RWPE1 (cell line): ENCODE measurements at regions not wholly inside any gene's neighbourhood (a gene's known extent, or its start where the extent isn't known, plus 50 kb on each side); places are given as distances from the start of the nearest gene placed in this dataset.
A peak's percentile ranks its signal among the peaks of the same experiment; 100 is the strongest.

Experiments
- CTCF ChIA-PET: fragments of 350-600 bp; sonication (Branson Sonifier 250); formaldehyde crosslinking; extraction: SDS; loops from one replicate; lab custom pipeline; 2021; lab: Yijun Ruan, JAX
- POLR2A ChIA-PET: fragments of 400-600 bp; formaldehyde crosslinking; extraction: SDS; loops from one replicate; lab custom pipeline; 2020; ENCODE audit warnings: antibody characterized with exemption; ENCODE audit not compliant: low non-redundant PET; lab: Yijun Ruan, JAX
- DNase-seq: peaks from one replicate; pipeline ENCODE4 v3.0.0; 2012; ENCODE audit warnings: low spot score
- H3K27ac ChIP-seq: fragments of 450-650 bp; 2 replicates; pipeline ENCODE4 v1.5.1; 2017
- TF ChIP-seq, protein P1 (sequence below): fragments of 450-650 bp; conservative IDR thresholded peaks from 2 replicates; pipeline ENCODE4 v1.5.1; 2017; ENCODE audit warnings: low read depth, mild to moderate bottlenecking

DNA sequence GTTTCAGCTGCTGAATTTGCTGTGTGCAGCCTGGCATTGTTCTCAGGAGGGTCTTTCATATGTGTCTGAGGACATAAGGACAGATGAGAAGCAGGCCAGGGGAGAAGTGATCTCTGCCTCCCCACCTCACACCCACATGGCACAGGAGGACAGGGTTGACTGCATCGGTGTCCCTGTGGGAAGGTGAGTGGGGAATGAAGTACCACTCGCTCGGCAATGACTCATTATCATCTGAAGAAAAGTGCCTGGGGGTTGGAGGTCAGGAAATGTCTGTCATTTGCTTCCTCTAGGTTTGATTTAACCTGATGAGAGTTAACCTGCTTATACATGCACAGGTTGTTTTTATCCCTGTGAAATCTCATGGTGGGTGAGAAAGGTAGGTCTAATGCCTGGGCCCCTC, 195.0 kb downstream of the GADD45G start:
- TF ChIP-seq, protein P1, sequence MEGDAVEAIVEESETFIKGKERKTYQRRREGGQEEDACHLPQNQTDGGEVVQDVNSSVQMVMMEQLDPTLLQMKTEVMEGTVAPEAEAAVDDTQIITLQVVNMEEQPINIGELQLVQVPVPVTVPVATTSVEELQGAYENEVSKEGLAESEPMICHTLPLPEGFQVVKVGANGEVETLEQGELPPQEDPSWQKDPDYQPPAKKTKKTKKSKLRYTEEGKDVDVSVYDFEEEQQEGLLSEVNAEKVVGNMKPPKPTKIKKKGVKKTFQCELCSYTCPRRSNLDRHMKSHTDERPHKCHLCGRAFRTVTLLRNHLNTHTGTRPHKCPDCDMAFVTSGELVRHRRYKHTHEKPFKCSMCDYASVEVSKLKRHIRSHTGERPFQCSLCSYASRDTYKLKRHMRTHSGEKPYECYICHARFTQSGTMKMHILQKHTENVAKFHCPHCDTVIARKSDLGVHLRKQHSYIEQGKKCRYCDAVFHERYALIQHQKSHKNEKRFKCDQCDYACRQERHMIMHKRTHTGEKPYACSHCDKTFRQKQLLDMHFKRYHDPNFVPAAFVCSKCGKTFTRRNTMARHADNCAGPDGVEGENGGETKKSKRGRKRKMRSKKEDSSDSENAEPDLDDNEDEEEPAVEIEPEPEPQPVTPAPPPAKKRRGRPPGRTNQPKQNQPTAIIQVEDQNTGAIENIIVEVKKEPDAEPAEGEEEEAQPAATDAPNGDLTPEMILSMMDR: no peak
- peak; percentile 42 for DNase-seq
- CTCF ChIA-PET: no interaction called here
- POLR2A ChIA-PET: no interaction called here
- no peak overlapping the region for H3K27ac ChIP-seq

DNA sequence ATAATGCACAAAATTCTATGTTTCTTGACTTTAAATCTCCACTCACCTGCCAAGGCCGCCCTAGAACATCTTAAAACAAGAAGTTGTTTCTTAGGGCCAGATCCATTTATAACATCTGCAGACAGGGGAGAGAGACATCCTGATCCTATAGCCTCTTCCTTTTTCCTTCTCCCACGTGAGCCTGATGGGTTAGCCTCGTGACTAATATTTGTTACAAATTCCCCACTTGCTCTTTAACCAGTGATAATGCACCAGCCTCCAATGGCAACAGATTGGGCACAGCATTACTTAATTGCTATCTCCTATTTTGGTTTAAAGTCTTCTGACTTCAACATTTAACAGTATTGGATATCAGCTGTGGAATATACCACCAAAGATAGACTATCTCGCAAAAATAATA, 196.5 kb downstream of the GADD45G start:
- ChIA-PET CTCF (no interaction called here), POLR2A (no interaction called here)
- DNase-seq: no peak
- H3K27ac ChIP-seq: no peak overlapping the region
- TF ChIP-seq, protein P1: no peak

DNA sequence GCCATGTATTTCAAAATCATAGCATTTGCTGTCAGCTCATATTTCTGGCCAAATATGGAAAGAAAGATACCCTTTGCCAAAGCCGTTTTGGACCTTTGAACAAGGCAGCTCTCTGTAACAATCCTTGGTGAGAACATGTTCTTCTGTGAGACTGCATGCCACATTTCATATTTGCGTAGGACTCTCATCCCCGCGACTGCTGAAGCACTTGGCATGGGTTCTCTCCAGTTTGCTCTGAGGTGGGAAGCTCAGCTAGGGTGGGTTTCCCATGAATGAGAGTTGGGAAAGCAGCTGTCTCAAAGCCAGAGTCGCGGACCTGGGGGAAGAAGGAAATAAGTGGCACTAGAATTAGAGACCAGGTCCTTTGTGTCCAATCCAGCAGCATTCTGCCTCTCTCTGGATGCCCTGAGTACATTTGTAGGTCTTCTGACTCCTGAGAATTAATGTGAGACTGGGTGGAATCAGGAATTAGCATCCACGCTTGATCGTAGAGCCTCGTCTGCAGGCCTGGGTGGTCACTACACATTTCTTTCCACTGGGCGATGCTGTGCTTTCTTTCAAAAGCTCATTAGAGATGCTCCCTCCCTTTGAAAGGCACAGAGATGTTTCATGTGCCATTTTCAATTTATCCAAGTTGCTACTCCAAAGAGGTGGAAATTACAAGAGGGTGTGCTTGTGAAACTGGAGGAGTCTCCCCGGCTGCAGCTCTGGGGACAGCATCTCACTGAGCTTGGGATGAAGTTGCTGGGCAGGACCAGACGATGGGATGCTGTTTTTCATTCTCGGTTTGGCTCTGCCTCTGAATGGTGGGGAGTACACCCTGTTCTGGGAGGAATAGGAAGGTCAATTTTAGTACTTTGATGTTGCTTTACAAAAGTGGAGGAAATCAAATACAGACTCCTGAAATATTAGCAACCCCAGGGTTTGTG, 197.2 kb downstream of the GADD45G start:
- ChIA-PET POLR2A (no interaction called here), CTCF (interaction anchor here (1.1 kb wide), 1 partner anchor 204 kb away, joined by 3 read pairs; no protein-coding TSS in a partner anchor)
- TF ChIP-seq, protein P1: no peak
- no peak for DNase-seq
- H3K27ac ChIP-seq: no peak overlapping the region

DNA sequence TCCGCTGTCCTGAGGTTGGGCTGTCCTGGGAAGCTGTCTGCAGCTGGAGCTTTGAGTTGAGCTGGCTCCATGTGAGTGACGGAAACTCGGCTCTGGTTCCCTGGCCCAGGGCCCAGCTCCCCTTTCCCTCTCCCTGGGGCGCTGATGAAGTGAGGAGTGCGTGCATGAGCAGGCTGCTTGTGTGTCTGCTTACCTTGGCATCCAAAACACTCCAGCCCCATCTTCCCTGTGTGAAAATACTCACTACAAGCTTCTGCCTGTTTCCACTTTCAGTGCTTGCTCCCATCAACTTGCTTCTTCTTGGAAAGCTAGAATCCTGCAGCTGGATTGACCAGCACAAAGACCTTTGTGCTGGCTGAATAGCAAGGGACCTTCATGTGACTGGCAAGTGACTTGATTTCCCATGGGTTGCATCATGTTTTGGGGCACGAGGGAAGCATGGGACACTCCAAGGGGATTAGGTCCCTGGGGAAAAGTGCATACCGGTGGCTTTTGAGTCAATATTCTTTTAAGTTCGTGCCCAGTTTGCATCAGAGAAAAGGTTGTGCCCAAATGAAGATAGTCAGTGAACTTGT, 198.1 kb downstream of the GADD45G start:
- H3K27ac ChIP-seq: no peak overlapping the region
- TF ChIP-seq, protein P1: no peak
- CTCF ChIA-PET: interaction anchor here (1.1 kb wide), 1 partner anchor 205 kb away, joined by 3 read pairs; no protein-coding TSS in a partner anchor
- no peak for DNase-seq
- POLR2A ChIA-PET: no interaction called here

DNA sequence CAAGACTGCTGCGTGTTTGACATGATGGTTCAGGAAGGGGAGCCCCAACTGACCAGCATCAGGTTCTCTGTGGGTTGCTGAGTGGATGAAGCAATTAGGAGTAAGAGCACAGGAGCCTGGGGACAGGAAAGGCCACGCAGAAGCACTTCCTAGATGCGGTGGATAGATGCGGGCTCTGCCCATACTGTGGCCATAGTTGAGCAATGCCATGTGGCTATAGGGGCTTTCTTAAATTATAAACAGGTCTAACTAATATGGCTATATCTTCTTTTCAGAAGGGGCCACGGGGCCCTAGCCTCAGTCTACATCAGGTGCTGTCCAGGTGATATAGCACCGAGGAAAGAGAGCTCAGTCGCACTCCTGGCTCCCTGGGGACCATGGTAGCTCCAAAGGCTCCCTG, 198.6 kb downstream of the GADD45G start:
- TF ChIP-seq, protein P1: no peak
- CTCF ChIA-PET: interaction anchor here (1.0 kb wide), 1 partner anchor 9 kb away, joined by 4 read pairs; no protein-coding TSS in a partner anchor
- no peak overlapping the region for H3K27ac ChIP-seq
- POLR2A ChIA-PET: no interaction called here
- no peak for DNase-seq

DNA sequence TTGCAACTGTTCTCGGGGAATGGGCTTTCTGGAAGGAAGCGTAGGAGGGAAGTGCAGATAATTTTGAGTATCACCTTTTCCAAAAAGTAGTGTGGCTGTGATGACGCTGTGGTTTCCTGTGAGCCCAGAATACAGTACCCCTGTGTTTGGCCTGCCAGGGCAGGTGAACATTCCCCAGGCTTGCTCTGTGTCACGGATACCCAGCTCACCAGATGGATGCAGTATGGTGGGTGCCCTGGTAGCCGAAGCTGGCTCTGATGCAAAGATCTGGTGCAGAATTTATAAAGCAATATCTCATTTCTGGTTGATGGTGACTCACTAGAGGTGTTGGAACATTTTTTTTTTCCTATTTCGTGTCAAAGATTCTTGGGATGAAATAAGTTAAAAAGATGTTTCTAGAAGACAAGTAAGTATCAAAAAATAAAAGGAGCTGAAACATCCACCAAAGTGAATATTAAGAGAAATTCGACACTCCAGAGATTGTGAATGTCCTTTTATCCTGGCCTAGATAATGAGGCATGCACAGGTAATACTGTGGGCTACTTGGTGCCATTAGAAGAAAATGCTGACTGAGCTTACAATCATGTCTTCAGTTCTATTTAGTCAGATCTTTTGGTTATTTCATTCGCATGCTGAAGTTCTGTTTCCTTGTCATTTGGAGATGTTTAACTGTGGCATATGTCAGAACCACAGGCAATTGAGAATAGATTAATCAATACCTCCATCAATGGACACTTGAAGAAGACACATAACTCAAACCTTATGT, 200.1 kb downstream of the GADD45G start:
- CTCF ChIA-PET: no interaction called here
- TF ChIP-seq, protein P1: no peak
- H3K27ac ChIP-seq: no peak overlapping the region
- POLR2A ChIA-PET: no interaction called here
- no peak for DNase-seq
